GM12865 (cell line): ENCODE measurements at regions not wholly inside any gene's neighbourhood (a gene's known extent, or its start where the extent isn't known, plus 50 kb on each side); places are given as distances from the start of the nearest gene placed in this dataset.

Experiments used
- DNase-seq: peaks from one replicate; pipeline ENCODE4 v3.0.0; 2010; ENCODE audit warnings: low read depth
- H3K4me3 ChIP-seq: 2 replicates; pipeline ENCODE4 v1.5.1; 2011; ENCODE audit warnings: mild to moderate bottlenecking, low read depth, low read length, control low read depth
- TF ChIP-seq, protein P1 (sequence below): IDR thresholded peaks from 2 replicates; pipeline ENCODE4 v1.5.1; 2011; ENCODE audit warnings: low read length, control low read depth, low read depth, inconsistent platforms; ENCODE audit not compliant: insufficient read depth; ENCODE audit errors: missing control alignments

DNA sequence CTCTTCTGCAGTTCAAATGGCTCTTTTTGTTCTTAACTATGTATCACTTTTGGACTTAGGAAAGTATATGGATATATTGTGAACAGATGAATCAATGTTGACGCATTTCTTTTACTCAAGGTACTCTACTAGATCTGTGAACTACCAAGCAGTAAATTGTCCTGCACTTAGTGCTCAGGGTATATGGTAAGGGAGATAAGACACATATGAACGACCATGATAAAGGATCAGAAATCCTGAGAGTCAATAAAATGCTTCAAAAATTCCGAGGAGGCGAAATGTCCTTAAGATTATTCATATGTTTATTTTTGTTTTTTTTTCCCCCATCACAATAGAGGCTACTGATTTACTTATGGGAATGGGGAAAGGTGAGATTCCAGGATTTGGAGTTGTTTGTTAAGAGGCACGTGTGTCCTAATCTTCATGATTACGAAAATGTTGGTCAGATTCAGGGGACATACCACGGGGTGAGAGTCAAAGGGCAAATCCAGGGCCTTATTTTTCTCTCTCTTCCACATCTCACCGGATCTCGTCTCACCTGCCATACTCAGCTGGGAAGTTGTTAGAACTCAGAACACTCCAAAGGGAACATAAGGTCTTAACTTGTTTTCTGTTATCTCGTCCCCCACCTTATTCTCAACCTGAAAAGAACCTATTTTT lies 475.1 kb upstream of the TBL1XR1 start:
- DNase-seq = no peak
- TF ChIP-seq, protein P1, sequence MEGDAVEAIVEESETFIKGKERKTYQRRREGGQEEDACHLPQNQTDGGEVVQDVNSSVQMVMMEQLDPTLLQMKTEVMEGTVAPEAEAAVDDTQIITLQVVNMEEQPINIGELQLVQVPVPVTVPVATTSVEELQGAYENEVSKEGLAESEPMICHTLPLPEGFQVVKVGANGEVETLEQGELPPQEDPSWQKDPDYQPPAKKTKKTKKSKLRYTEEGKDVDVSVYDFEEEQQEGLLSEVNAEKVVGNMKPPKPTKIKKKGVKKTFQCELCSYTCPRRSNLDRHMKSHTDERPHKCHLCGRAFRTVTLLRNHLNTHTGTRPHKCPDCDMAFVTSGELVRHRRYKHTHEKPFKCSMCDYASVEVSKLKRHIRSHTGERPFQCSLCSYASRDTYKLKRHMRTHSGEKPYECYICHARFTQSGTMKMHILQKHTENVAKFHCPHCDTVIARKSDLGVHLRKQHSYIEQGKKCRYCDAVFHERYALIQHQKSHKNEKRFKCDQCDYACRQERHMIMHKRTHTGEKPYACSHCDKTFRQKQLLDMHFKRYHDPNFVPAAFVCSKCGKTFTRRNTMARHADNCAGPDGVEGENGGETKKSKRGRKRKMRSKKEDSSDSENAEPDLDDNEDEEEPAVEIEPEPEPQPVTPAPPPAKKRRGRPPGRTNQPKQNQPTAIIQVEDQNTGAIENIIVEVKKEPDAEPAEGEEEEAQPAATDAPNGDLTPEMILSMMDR = no peak
- no peak overlapping the region for H3K4me3 ChIP-seq

DNA sequence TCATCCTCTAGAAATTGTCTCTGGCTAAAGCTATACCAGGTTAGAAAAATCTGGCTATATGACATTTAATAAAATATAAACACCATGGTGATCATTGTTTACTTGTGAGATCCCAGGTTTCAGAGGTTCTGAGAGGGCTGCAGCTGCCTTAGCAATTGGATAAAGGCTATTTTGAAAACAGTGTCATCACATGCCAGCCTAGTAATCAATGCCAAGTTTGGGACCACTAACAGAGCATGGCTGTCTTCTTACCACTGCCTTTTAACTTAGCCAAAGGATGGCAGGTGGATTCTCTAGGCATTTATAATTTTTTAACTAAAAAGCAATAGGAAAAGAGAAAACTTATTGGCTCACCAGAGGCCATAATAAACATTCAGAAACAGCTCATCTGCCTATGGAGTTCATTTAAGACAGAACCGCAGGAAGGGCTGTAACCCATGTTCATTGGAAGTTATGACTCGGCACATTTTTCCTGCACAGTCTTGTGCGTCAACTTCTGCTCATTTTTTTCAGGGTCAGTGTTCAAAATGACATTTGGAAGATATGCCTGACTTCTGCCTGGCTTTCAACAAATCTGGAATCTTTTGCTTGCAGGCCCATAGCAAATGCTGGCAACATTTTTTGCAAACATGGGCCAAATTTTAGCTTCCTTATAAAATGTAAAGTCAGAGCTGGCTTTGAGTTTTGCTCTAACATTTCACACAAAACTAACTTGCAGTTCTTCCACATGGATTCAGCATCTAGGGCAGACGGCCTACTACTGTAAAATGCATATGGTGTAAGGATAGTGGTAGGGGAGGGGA lies 476.0 kb upstream of the TBL1XR1 start:
- DNase-seq = no peak
- TF ChIP-seq, protein P1 = no peak
- no peak overlapping the region for H3K4me3 ChIP-seq

DNA sequence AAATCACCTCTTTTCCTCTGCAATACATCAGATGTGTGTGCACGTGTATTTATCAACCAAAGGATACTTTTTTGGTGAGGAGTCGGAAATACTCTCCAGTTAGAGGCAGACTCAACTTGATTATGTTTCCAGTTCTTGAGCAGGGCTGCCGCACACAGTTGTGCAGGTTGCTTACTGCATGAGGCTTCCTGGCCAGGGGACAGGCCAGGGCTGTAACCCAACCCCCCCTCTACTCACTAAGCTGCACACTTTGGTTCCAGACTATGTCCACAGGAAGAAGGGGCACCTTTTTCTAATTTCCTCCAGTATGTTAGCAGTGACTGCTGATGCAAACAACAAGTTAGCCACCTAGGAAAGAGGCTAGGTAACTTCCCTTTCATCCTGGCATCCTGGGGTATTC lies 476.9 kb upstream of the TBL1XR1 start:
- TF ChIP-seq, protein P1 = no peak
- no peak overlapping the region for H3K4me3 ChIP-seq
- DNase-seq = no peak

DNA sequence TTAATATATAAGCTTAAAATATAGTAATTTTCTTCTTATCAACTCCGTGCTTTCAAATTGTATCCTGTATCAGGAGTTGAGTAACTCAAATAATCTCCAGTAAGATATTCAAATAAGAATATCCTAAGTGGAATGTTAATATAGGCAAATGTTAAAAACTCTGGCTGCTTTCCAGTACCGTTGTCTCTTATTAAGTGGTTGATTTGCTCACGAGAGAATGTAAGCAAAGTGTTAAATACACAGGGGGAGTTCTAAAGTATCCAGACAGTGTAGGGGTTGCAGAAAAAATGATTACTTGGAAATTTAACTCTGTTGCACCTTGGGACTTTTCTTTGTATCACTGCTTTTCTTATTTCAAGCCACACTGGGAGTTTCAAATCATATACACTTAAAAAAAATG lies 478.9 kb upstream of the TBL1XR1 start:
- no peak overlapping the region for H3K4me3 ChIP-seq
- TF ChIP-seq, protein P1 = no peak
- DNase-seq = no peak

DNA sequence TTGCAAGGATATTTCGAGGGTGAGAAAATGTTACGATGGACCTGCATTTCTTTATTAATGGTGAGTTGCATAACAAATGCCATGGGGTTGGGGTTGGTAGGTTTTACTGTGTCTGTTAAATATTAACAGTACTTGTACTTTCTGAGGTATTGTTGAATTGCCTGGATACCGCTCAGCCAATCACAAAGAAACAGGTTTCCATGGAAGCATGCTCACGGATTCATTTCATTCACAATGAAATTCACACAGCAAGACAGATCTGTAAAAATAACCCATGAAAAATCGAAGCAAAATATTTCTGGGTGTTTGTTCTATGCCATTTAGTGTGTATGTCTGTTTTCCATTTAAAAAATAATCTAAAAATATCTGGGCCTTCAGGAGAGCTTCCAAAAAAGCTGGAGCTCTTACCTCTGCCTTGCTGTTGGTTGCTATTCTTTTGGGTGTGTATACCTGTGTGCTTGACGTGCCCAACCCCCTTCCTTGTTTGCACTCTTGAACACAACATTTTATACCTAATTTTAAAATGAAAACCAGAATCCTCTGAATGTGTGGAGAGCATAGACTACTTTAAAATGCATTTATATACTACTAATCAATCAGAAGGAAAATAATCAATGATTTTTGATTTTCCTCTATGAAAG lies 479.8 kb upstream of the TBL1XR1 start:
- no peak overlapping the region for H3K4me3 ChIP-seq
- no peak for DNase-seq
- TF ChIP-seq, protein P1 = no peak

DNA sequence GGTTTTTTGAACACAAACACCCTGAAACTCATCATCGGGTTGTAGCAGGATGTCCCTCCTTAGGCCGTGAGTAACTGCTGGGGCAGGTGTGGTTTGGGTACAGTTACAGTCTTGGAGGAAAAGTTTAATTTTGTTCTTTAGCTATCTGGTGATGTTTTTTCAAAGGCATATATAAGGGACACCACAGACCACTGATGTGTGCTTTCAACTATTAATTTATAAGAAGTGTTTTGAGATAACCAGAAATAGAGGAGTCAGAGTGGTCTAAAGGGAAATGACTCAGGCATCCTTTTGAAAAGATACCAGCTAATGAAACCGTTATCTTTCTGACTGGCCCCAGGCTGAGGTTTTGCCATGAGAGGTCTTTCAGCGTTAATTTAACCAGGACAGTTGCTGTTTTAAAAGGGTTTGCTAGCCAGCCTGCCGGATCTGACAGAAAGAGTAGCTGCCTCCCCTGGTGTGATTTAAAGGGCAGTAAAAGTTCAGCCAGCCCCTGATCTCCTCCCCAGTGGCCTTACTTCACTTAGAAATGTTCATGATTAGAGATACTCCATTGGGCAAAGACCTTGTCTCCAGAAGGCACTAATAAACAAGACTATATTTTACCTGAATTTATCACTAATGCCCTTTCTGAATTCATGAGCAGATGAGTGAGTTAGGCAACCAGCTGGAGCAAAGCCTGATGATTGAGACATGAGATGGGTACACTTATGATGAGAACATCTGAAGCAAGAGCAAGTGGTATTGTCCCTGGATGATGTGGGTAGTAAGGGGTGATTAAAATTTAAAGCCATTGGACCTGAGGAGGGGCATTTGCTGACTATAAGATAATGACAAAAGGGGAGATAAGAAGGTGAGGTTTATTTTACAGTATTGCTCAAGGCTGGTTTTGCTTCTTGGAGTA lies 482.5 kb upstream of the TBL1XR1 start:
- TF ChIP-seq, protein P1 = no peak
- no peak overlapping the region for H3K4me3 ChIP-seq
- peak; percentile 70 for DNase-seq
